HCT116 (cell line): ENCODE measurements at regions not wholly inside any gene's neighbourhood (a gene's known extent, or its start where the extent isn't known, plus 50 kb on each side); places are given as distances from the start of the nearest gene placed in this dataset.

Source experiments
- ATAC-seq: fragments of 200-7000 bp; cut with Tn5 transposase; 2 replicates; pipeline ENCODE4 v1.9.1; 2020; ENCODE audit warnings: mild to moderate bottlenecking, moderate library complexity
- BruUV-seq: library from RNA; stranded (reverse); fragments of 400-500 nt; replicated peaks from 2 replicates; lab custom pipeline; 2021; lab: Mats Ljungman, UMichigan
- CTCF ChIA-PET: fragments of 300-600 bp; sonication (Branson Sonifier 250); formaldehyde crosslinking; loops from one replicate; lab custom pipeline; 2021; ENCODE audit warnings: antibody characterized with exemption; lab: Charles Lee
- POLR2A ChIA-PET: fragments of 300-600, 350-600 bp; sonication (Branson Sonifier 250); formaldehyde crosslinking; loops from one replicate; lab custom pipeline; 2021; ENCODE audit warnings: antibody characterized with exemption; lab: Charles Lee
- RAD21 ChIA-PET, 2 experiments: fragments of 300-600 bp; sonication (Branson Sonifier 250); formaldehyde crosslinking; loops; one replicate each; lab custom pipeline; 2023; ENCODE audit warnings: low total read pairs in 2 of 2; ENCODE audit not compliant: uncharacterized antibody in 2 of 2, unreplicated experiment in 2 of 2, low non-redundant PET in 1 of 2; lab: Charles Lee
- DNase-seq: peaks from one replicate; pipeline ENCODE4 v3.0.0-alpha.2; 2010; ENCODE audit warnings: low read depth, low spot score
- H2AFZ ChIP-seq: fragments of 200-600 bp; shearing (Covaris generic), sonication (generic); 2 replicates; pipeline ENCODE4 v1.6.1; 2017; ENCODE audit warnings: low read depth, mixed run types, mixed read lengths, antibody characterized with exemption, low read length; ENCODE audit not compliant: poor library complexity, severe bottlenecking
- H3K27ac ChIP-seq: 2 replicates; pipeline ENCODE4 v1.5.1; 2012; ENCODE audit warnings: low read depth, low read length
- H3K27me3 ChIP-seq: fragments of 200-600 bp; sonication (generic); 2 replicates; pipeline ENCODE4 v1.6.1; 2016; ENCODE audit warnings: mixed run types, low read length, mixed read lengths; ENCODE audit not compliant: insufficient read depth
- H3K36me3 ChIP-seq, 2 experiments: fragments of 200-500 bp in 1 of 2; fragments of 200-600 bp in 1 of 2; sonication (Bioruptor generic) in 1 of 2; sonication (generic) in 1 of 2; 2 replicates each; pipeline versions ENCODE4 v1.5.1 to v1.6.1; 2014 to 2016; ENCODE audit warnings: low read length in 2 of 2, inconsistent platforms in 1 of 2, mixed read lengths in 1 of 2, mixed run types in 1 of 2; ENCODE audit not compliant: insufficient read depth in 2 of 2, control insufficient read depth in 1 of 2
- H3K4me1 ChIP-seq, 2 experiments: fragments of 200-600 bp in 1 of 2; sonication (generic) in 1 of 2; 2 replicates each; pipeline versions ENCODE4 v1.5.1 to v1.6.1; 2012 to 2017; ENCODE audit warnings: low read length in 2 of 2, inconsistent platforms in 1 of 2, mild to moderate bottlenecking in 1 of 2, mixed read lengths in 1 of 2, mixed run types in 1 of 2, moderate library complexity in 1 of 2; ENCODE audit not compliant: insufficient read depth in 2 of 2, control insufficient read depth in 1 of 2
- H3K4me2 ChIP-seq: fragments of 200-600 bp; sonication (generic); 2 replicates; pipeline ENCODE4 v1.6.1; 2017; ENCODE audit warnings: mixed run types, low read length, mixed read lengths
- H3K4me3 ChIP-seq, 2 experiments: fragments of 200-600 bp in 1 of 2; sonication (generic) in 1 of 2; replicated peaks in 1 of 2; 2 replicates each; pipeline ENCODE4 v1.5.1; 2011 to 2016; ENCODE audit warnings: low read length in 2 of 2, control low read depth in 1 of 2, low read depth in 1 of 2, mild to moderate bottlenecking in 1 of 2, mixed read lengths in 1 of 2, mixed run types in 1 of 2
- H3K79me2 ChIP-seq: fragments of 200-600 bp; sonication (generic); 2 replicates; pipeline ENCODE4 v1.6.1; 2017; ENCODE audit warnings: mild to moderate bottlenecking, mixed run types, low read length, moderate library complexity, mixed read lengths; ENCODE audit not compliant: insufficient read depth
- H3K9ac ChIP-seq: fragments of 200-600 bp; sonication (generic); 2 replicates; pipeline ENCODE4 v1.6.1; 2016; ENCODE audit warnings: low read length, mixed read lengths
- H3K9me2 ChIP-seq: fragments of 200-600 bp; sonication (generic), shearing (Covaris generic); 2 replicates; pipeline ENCODE4 v1.6.1; 2017; ENCODE audit warnings: mixed run types, mild to moderate bottlenecking, moderate library complexity; ENCODE audit not compliant: insufficient read depth
- H3K9me3 ChIP-seq, 2 experiments: fragments of 200-500 bp in 1 of 2; fragments of 200-600 bp in 1 of 2; sonication (Bioruptor generic) in 1 of 2; sonication (generic) in 1 of 2; 2 replicates each; pipeline ENCODE4 v1.6.1; 2014 to 2017; ENCODE audit warnings: low read length in 2 of 2, mixed read lengths in 2 of 2, inconsistent platforms in 1 of 2, low read depth in 1 of 2, mild to moderate bottlenecking in 1 of 2, mixed run types in 1 of 2, moderate library complexity in 1 of 2; ENCODE audit not compliant: control insufficient read depth in 1 of 2, insufficient read depth in 1 of 2
- H4K20me1 ChIP-seq: fragments of 200-600 bp; sonication (generic), shearing (Covaris generic); 2 replicates; pipeline ENCODE4 v1.6.1; 2017; ENCODE audit warnings: mixed run types, mild to moderate bottlenecking, moderate library complexity; ENCODE audit not compliant: insufficient read depth
- ELF1 ChIP-seq: IDR thresholded peaks from 2 replicates; pipeline ENCODE4 v1.6.1; 2012; ENCODE audit warnings: low read depth, borderline replicate concordance
- EZH2phosphoT487 ChIP-seq: fragments of 200-600 bp; IDR thresholded peaks from 2 replicates; pipeline ENCODE4 v1.6.1; 2018; ENCODE audit warnings: antibody characterized with exemption, borderline replicate concordance
- JUND ChIP-seq: IDR thresholded peaks from 2 replicates; pipeline ENCODE4 v1.6.1; 2012
- SP1 ChIP-seq: IDR thresholded peaks from 2 replicates; pipeline ENCODE4 v1.6.1; 2012; ENCODE audit warnings: low read depth
- SRF ChIP-seq: IDR thresholded peaks from 2 replicates; pipeline ENCODE4 v1.6.1; 2012; ENCODE audit warnings: low read depth
- ZFX ChIP-seq: fragments of 450-650 bp; IDR thresholded peaks from 2 replicates; pipeline ENCODE4 v1.6.1; 2017
- intact Hi-C: fragments of 100-400 bp; cut with micrococcal nuclease; formaldehyde crosslinking; loops from 2 replicates; pipeline ENCODE4 v1.10.0; 2022

- Histone ChIP-seq H3K27ac (no peak overlapping the region), H3K4me3 (no peak overlapping the region), H3K4me1 (peaks cover 2 to 24% of the 10 kb centered on the region in 2 experiments; a peak in 3 of 4 replicates), H2AFZ (no peak overlapping the region), H3K9ac (no peak overlapping the region), H3K9me3 (no peaks in the 10 kb centered on the region), H4K20me1 (no peaks in the 10 kb centered on the region), H3K27me3 (peaks cover 8% of the 10 kb centered on the region; the same call in 1 of the 2 replicates), H3K9me2 (no peaks in the 10 kb centered on the region), H3K4me2 (no peak overlapping the region), H3K36me3 (no peaks in the 10 kb centered on the region), H3K79me2 (no peaks in the 10 kb centered on the region)
- ChIA-PET POLR2A (no interaction called here), CTCF (interaction anchor here (1.5 kb wide), 1 partner anchor 29 kb away, joined by 4 read pairs; no protein-coding TSS in a partner anchor), RAD21 (no interaction called here)
- ATAC-seq (0 out of 2 replicates have a peak, but pooled peaks have one; percentile 12), DNase-seq (no peak)
- TF ChIP-seq ZFX = no peak
- TF ChIP-seq JUND = no peak
- TF ChIP-seq EZH2phosphoT487 = 0 out of 2 replicates have a peak, but pooled peaks have one; percentile 79
- TF ChIP-seq SP1 = no peak
- TF ChIP-seq ELF1 = no peak
- no peak for TF ChIP-seq SRF
- intact Hi-C loops = no loop called here
- no TSS peak for BruUV-seq
Measured at GRCh38 chr16:85461814-85462713, 151.1 kb upstream of the GSE1 start.

- Histone ChIP-seq H3K4me3 (no peak overlapping the region), H3K36me3 (no peaks in the 10 kb centered on the region), H3K9me3 (no peaks in the 10 kb centered on the region), H3K9ac (no peak overlapping the region), H4K20me1 (no peaks in the 10 kb centered on the region), H3K4me1 (peaks cover 0 to 18% of the 10 kb centered on the region in 2 experiments; a peak in 3 of 4 replicates), H2AFZ (no peak overlapping the region), H3K9me2 (no peaks in the 10 kb centered on the region), H3K27me3 (peaks cover 8% of the 10 kb centered on the region; the same call in 1 of the 2 replicates), H3K79me2 (no peaks in the 10 kb centered on the region), H3K27ac (no peak overlapping the region), H3K4me2 (no peak overlapping the region)
- ChIA-PET CTCF (interaction anchor here (1.5 kb wide), 1 partner anchor 28 kb away, joined by 4 read pairs; no protein-coding TSS in a partner anchor), RAD21 (no interaction called here), POLR2A (no interaction called here)
- intact Hi-C loops = no loop called here
- DNase-seq (no peak), ATAC-seq (no peak)
- no peak for TF ChIP-seq JUND
- TF ChIP-seq ZFX = no peak
- TF ChIP-seq ELF1 = no peak
- BruUV-seq = no TSS peak
Measured at GRCh38 chr16:85462714-85463611, 150.2 kb upstream of the GSE1 start.
